Tibial nerve (tissue), 4 donors: ENCODE measurements at regions not wholly inside any gene's neighbourhood (a gene's known extent, or its start where the extent isn't known, plus 50 kb on each side); places are given as distances from the start of the nearest gene placed in this dataset.

Source experiments
- DNase-seq, 2 donors: peaks; one replicate each; pipeline ENCODE4 v3.0.0-alpha.2; 2019; ENCODE audit warnings: low spot score in 2 of 2
- H3K27ac ChIP-seq, 4 donors: fragments of 200-600 bp; sonication (generic) in 3 of 4; one replicate each; pipeline ENCODE4 v1.5.1; 2017 to 2019; ENCODE audit warnings: mild to moderate bottlenecking in 1 of 4
- H3K27me3 ChIP-seq, 2 donors: fragments of 200-600 bp; sonication (generic) in 1 of 2; one replicate each; pipeline versions ENCODE4 v1.5.1 to v1.6.0; 2017 to 2019
- H3K36me3 ChIP-seq, 3 donors: fragments of 200-600 bp; sonication (generic); one replicate each; pipeline ENCODE4 v1.5.1; 2018 to 2019
- H3K4me1 ChIP-seq, 4 donors: fragments of 200-600 bp; sonication (generic) in 3 of 4; one replicate each; pipeline ENCODE4 v1.5.1; 2017 to 2019
- H3K4me3 ChIP-seq, 4 donors: fragments of 200-600 bp; sonication (generic) in 3 of 4; one replicate each; pipeline ENCODE4 v1.5.1; 2017 to 2019; ENCODE audit warnings: mild to moderate bottlenecking in 1 of 4, moderate library complexity in 1 of 4
- H3K9me3 ChIP-seq, 4 donors: fragments of 200-600 bp; sonication (generic) in 3 of 4; one replicate each; pipeline ENCODE4 v1.5.1; 2017 to 2019
- EP300 ChIP-seq, 2 donors: sonication (generic); formaldehyde crosslinking; IDR thresholded peaks; one replicate each; pipeline ENCODE4 v1.6.1; 2017; ENCODE audit warnings: antibody characterized with exemption in 2 of 2, mild to moderate bottlenecking in 1 of 2
- POLR2A ChIP-seq, 2 donors: fragments of 450-650 bp; IDR thresholded peaks; one replicate each; pipeline ENCODE4 v1.6.1; 2017; ENCODE audit warnings: antibody characterized with exemption in 2 of 2, mild to moderate bottlenecking in 2 of 2, moderate library complexity in 2 of 2
- WGBS, 2 donors: methylation state at CpG; one replicate each; pipeline ENCODE4 v1.1.5; 2018; 5-methylcytosine and 5-hydroxymethylcytosine counted together
- TF ChIP-seq, protein P1 (sequence below), 5 experiments: fragments of 200-600 bp in 3 of 5; fragments of 450-650 bp in 2 of 5; sonication (generic) in 3 of 5; IDR thresholded peaks; one replicate each; pipeline ENCODE4 v1.5.1; 2016 to 2019; ENCODE audit warnings: antibody characterized with exemption in 5 of 5, mild to moderate bottlenecking in 3 of 5, moderate library complexity in 2 of 5

DNA sequence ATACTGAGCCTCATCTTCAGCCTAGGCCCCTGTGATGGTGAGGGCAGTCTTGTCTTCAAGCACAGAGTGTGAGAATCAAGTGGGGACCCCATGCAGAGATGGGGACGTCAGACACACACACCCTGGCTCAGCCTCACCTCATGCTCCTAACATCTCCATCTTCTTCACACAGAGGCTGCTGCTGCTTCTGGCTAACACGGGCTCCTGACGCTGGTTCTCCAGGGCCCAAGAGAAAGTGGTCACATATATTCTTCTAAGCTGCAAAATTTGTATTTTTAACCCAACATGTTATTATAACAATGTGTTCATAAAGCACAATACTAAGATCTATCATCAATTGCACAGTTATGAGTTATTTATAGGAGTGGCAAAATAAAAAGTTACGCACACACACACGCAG is 101.2 kb downstream of the VPREB1 start:
- H3K36me3 ChIP-seq, result no peaks in the 10 kb centered on the region
- no peak for TF ChIP-seq POLR2A (IDR thresholded peaks at IDR 0.05)
- TF ChIP-seq, protein P1, sequence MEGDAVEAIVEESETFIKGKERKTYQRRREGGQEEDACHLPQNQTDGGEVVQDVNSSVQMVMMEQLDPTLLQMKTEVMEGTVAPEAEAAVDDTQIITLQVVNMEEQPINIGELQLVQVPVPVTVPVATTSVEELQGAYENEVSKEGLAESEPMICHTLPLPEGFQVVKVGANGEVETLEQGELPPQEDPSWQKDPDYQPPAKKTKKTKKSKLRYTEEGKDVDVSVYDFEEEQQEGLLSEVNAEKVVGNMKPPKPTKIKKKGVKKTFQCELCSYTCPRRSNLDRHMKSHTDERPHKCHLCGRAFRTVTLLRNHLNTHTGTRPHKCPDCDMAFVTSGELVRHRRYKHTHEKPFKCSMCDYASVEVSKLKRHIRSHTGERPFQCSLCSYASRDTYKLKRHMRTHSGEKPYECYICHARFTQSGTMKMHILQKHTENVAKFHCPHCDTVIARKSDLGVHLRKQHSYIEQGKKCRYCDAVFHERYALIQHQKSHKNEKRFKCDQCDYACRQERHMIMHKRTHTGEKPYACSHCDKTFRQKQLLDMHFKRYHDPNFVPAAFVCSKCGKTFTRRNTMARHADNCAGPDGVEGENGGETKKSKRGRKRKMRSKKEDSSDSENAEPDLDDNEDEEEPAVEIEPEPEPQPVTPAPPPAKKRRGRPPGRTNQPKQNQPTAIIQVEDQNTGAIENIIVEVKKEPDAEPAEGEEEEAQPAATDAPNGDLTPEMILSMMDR (IDR thresholded peaks at IDR 0.05), result no peak
- TF ChIP-seq EP300 (IDR thresholded peaks at IDR 0.05), result no peak
- H3K4me1 ChIP-seq, result no peaks in the 10 kb centered on the region
- no peak overlapping the region for H3K4me3 ChIP-seq
- WGBS, 2 donors, result 74 to 79% methylated on average over 5 of the region's 5 CpGs
- no peak for DNase-seq
- no peaks in the 10 kb centered on the region for H3K9me3 ChIP-seq
- peaks cover 0 to 5% of the 10 kb centered on the region in 2 donors for H3K27me3 ChIP-seq
- no peak overlapping the region for H3K27ac ChIP-seq

GRCh38 chr22:22346401-22347107 is 102.0 kb downstream of the VPREB1 start:
- TF ChIP-seq POLR2A (IDR thresholded peaks at IDR 0.05), result no peak
- TF ChIP-seq, protein P1 (IDR thresholded peaks at IDR 0.05), result no peak
- TF ChIP-seq EP300 (IDR thresholded peaks at IDR 0.05), result no peak
- H3K27me3 ChIP-seq, result peaks cover 0 to 5% of the 10 kb centered on the region in 2 donors
- no peaks in the 10 kb centered on the region for H3K9me3 ChIP-seq
- H3K4me1 ChIP-seq, result no peaks in the 10 kb centered on the region
- 70 to 85% methylated on average over 3 of the region's 3 CpGs for WGBS, 2 donors
- H3K36me3 ChIP-seq, result no peaks in the 10 kb centered on the region
- DNase-seq, result no peak
- H3K27ac ChIP-seq, result no peak overlapping the region
- H3K4me3 ChIP-seq, result no peak overlapping the region

- no peak for DNase-seq
- TF ChIP-seq, protein P1 (IDR thresholded peaks at IDR 0.05), result peak in 1 of 5 experiments; percentile 8
- TF ChIP-seq POLR2A (IDR thresholded peaks at IDR 0.05), result no peak
- H3K4me1 ChIP-seq, result no peaks in the 10 kb centered on the region
- 43 to 44% methylated on average over 4 to 5 of the region's 5 CpGs for WGBS, 2 donors
- no peak overlapping the region for H3K4me3 ChIP-seq
- no peak overlapping the region for H3K27ac ChIP-seq
- H3K9me3 ChIP-seq, result no peaks in the 10 kb centered on the region
- no peaks in the 10 kb centered on the region for H3K36me3 ChIP-seq
- H3K27me3 ChIP-seq, result peaks cover 0 to 5% of the 10 kb centered on the region in 2 donors
Observed at GRCh38 chr22:22348127-22348814, 103.7 kb downstream of the VPREB1 start.

DNA sequence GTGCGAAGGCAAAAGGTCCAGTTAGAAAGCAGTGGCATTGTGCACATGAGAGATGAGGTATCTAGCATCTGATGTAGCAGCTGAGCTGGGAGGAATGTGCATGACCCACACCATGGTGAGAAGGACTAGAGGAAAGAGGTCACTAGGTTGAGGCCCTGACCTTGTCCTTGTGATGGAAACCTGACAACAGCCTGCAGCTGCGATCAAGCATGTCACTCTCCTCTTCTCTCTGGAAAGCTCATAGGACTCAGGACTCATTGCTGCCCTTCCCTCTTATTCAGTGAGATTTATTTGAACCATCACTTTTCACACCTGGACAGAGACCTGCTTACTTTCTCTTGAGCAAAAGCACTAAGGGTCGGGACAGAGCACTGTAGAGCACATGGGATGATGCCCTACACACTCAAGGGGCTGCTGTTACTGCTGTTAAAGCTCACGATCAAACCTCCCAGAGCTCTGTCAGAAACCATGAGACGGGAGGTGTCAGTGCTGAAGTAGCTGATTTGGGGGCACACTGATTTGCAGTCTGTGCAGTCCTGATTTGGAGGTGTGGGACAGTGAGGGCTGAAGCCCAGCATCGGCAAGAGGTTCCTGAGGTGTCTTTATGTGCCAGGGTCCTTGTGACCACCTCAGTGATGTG is 104.3 kb downstream of the VPREB1 start:
- 80% methylated on average over 6 of the region's 6 CpGs for WGBS, 2 donors

More for the DNA sequence above, 104.3 kb downstream of the VPREB1 start:
- Histone ChIP-seq H3K4me3 (no peak overlapping the region), H3K4me1 (no peaks in the 10 kb centered on the region), H3K9me3 (no peaks in the 10 kb centered on the region), H3K27me3 (peaks cover 0 to 5% of the 10 kb centered on the region in 2 donors), H3K27ac (no peak overlapping the region), H3K36me3 (no peaks in the 10 kb centered on the region)
- DNase-seq, result no peak
- no peak for TF ChIP-seq POLR2A (IDR thresholded peaks at IDR 0.05)
- TF ChIP-seq EP300 (IDR thresholded peaks at IDR 0.05), result no peak
- TF ChIP-seq, protein P1 (IDR thresholded peaks at IDR 0.05), result no peak
